ENCODE measurements at regions not wholly inside any gene's neighbourhood (a gene's known extent, or its start where the extent isn't known, plus 50 kb on each side); places are given as distances from the start of the nearest gene placed in this dataset.
"Not testable (repeated sequence)": the region's sequence is repeated elsewhere in the genome, so short reads cannot be mapped to it uniquely, and the experiment has no call there.

DNA sequence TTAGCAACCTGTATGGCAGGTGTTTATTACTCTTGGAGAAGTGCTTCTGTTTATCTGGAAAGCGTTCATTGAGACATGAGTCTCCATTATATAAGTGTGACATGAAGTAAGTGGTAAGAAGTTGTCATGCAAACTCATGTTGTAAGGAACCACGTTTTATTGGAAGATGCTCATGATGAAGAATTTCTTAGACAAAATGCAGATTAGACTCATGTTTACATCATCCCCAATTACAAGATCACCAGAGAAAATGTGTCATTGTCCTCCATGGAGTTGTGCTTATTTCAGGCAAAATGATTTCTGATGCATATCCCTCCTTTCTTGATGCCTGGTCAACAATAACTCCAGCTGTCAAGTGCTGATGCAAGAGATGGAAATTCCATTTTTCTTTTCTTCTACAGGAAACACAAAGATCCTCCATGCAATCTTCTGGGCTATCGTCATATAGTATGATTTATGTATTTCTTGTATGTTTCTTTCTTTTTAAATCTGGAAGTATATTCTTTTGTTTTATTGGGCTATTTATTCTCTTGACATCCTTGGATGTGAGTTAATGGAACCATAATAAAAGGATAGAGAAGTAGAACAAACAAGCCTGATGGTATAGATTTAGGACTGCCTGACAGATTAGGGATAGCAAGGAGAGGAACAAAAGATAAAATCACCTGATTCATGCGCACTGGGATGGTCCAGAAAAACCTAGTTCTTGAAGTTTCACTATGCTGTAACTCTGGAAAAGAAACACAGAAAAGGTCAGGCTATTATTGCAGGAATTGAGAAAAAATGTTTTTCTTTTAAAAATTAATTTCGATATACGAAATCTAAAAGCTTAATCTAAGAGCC, 50.7 kb upstream of the DIAPH3 start:
- FAIRE-seq = no peak
- no peak for DNase-seq (ENCODE audit: insufficient read length, low spot score)
- TF ChIP-seq TAF1 (IDR thresholded peaks at IDR 0.05; ENCODE audit: low read depth, low read length) = no peak
- no peak for TF ChIP-seq POU2F2 (IDR thresholded peaks at IDR 0.05; ENCODE audit: low read depth, low read length)
- TF ChIP-seq POLR2A (IDR thresholded peaks at IDR 0.05; ENCODE audit: low read depth, low read length) = no peak
- no peak for TF ChIP-seq PAX5 (IDR thresholded peaks at IDR 0.05; ENCODE audit: insufficient read depth, low read length, severe bottlenecking)
- no peak for TF ChIP-seq SPI1 (IDR thresholded peaks at IDR 0.05; ENCODE audit: low read depth, low read length)
- TF ChIP-seq POLR2AphosphoS5 (IDR thresholded peaks at IDR 0.05; ENCODE audit: low read depth, low read length) = no peak

DNA sequence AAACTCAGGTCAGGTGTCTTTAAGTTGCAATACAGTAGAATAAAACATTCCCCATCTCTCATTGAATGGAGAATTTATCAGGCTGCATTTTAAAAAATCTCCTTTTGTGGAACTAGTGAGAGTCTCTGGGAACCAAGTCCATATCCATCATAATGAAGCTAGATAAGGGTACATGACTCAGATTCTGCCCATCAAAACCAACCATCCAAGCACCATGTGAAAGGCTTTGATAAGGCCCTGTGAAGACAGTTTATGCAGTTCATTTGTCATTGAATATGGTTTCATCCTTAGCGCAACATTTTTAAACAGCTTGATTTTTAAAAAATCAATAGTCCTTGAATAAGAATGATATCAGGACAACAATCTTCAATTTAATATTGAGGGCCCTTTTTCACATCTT, 56.3 kb upstream of the DIAPH3 start:
- FAIRE-seq (no peak), DNase-seq (ENCODE audit: insufficient read length, low spot score) (no peak)
- TF ChIP-seq POLR2AphosphoS5 (IDR thresholded peaks at IDR 0.05; ENCODE audit: low read depth, low read length) (no peak), POU2F2 (IDR thresholded peaks at IDR 0.05; ENCODE audit: low read depth, low read length) (no peak), SPI1 (IDR thresholded peaks at IDR 0.05; ENCODE audit: low read depth, low read length) (no peak), TAF1 (IDR thresholded peaks at IDR 0.05; ENCODE audit: low read depth, low read length) (no peak), POLR2A (IDR thresholded peaks at IDR 0.05; ENCODE audit: low read depth, low read length) (no peak), PAX5 (IDR thresholded peaks at IDR 0.05; ENCODE audit: insufficient read depth, low read length, severe bottlenecking) (no peak)

DNA sequence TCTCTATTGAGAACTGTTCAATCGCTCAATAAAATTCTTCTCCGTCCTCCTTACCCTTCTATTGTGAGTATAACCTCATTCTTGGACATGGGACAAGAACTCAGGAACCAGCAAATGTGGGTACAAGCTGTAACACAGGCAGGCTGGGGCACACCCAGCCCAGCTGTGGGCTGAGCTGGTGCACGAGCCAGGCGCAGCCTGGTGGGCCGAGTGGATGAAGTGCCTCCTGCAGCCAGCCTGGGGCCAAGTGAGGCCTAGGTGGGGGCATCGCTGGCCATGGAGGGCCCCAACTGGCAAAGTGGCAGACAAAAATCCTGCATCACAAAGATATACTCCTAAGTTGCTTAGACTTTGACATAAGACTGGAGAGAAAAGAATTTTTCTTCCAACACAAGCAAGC, 57.9 kb upstream of the DIAPH3 start:
- FAIRE-seq (no peak), DNase-seq (ENCODE audit: insufficient read length, low spot score) (no peak)
- no peak for TF ChIP-seq SPI1 (IDR thresholded peaks at IDR 0.05; ENCODE audit: low read depth, low read length)
- TF ChIP-seq TAF1 (IDR thresholded peaks at IDR 0.05; ENCODE audit: low read depth, low read length) = no peak
- no peak for TF ChIP-seq POLR2A (IDR thresholded peaks at IDR 0.05; ENCODE audit: low read depth, low read length)

DNA sequence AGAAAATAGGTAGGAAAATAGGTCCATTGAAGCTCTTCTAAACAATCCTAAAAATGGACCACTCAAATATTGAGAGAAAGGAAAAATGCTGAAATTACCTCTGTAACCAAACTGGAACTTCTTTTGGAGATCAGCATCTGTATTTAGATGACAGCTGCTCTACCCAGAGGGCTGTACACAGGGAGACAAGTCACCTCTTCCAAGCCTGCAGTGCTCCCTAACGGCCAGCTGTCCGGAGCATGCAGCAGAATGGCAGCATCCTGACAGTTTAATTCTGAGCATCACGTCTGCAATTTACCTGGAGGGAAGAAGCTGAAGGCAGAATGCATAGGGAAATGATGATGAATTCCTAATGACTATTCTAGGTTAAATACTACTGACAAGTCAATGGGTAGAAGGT, 62.8 kb upstream of the DIAPH3 start:
- FAIRE-seq = no peak
- DNase-seq (ENCODE audit: insufficient read length, low spot score) = no peak
- TF ChIP-seq TAF1 (IDR thresholded peaks at IDR 0.05; ENCODE audit: low read depth, low read length) = no peak
- no peak for TF ChIP-seq SPI1 (IDR thresholded peaks at IDR 0.05; ENCODE audit: low read depth, low read length)
- TF ChIP-seq PAX5 (IDR thresholded peaks at IDR 0.05; ENCODE audit: insufficient read depth, low read length, severe bottlenecking) = no peak
- no peak for TF ChIP-seq POU2F2 (IDR thresholded peaks at IDR 0.05; ENCODE audit: low read depth, low read length)
- no peak for TF ChIP-seq POLR2A (IDR thresholded peaks at IDR 0.05; ENCODE audit: low read depth, low read length)
- no peak for TF ChIP-seq POLR2AphosphoS5 (IDR thresholded peaks at IDR 0.05; ENCODE audit: low read depth, low read length)

DNA sequence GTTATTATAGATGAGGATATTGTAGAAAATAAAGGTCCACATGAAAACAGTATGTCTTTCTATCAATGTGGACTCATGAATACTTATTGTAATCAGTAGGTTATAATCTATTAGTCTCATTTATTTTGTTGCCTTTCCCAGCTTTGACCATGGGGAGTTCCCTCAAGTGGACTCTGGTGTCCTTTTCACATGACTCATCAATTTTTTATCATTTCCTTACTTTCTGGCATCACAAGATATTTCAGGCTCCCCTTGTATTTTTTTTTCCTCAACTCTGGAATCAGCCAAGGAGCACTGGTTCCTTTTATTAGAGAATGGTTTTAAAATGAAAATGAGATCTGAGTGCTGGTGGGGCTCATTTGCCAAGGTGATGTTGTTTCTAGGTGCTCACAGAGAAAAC, 63.4 kb upstream of the DIAPH3 start:
- peak; percentile 47 for FAIRE-seq
- TF ChIP-seq TAF1 (IDR thresholded peaks at IDR 0.05; ENCODE audit: low read depth, low read length) (no peak), PAX5 (IDR thresholded peaks at IDR 0.05; ENCODE audit: insufficient read depth, low read length, severe bottlenecking) (no peak), POU2F2 (IDR thresholded peaks at IDR 0.05; ENCODE audit: low read depth, low read length) (no peak), POLR2A (IDR thresholded peaks at IDR 0.05; ENCODE audit: low read depth, low read length) (no peak), SPI1 (IDR thresholded peaks at IDR 0.05; ENCODE audit: low read depth, low read length) (no peak), POLR2AphosphoS5 (IDR thresholded peaks at IDR 0.05; ENCODE audit: low read depth, low read length) (no peak)
- DNase-seq (ENCODE audit: insufficient read length, low spot score) = no peak

DNA sequence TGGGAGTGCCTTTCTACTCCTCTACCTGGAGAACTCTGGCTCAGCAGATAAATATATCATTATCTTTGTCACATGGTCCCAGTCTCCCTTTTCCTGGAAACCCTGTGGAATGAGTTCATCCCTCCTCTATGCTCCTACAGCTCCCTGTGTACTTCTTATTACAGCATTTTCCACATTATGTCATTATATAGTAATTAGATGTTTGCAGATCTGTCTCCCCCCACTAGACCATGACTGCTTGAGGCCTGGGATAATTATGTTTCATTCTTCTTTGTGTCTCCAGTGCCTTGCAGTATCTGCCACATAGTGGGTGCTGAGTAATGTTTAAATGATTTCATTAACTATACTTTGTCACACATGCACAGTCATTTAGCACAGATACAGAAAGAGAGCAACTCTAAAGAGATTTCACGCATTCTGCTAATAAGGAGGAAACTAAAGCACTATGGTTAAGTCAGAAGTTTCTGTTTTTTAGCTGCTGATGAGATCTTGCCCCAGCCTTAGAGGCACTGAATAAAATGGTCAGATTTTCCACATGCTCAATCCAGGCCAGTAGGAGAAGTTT, 66.1 kb upstream of the DIAPH3 start:
- FAIRE-seq = no peak
- no peak for DNase-seq (ENCODE audit: insufficient read length, low spot score)
- TF ChIP-seq SPI1 (IDR thresholded peaks at IDR 0.05; ENCODE audit: low read depth, low read length) (no peak), POLR2AphosphoS5 (IDR thresholded peaks at IDR 0.05; ENCODE audit: low read depth, low read length) (no peak), POU2F2 (IDR thresholded peaks at IDR 0.05; ENCODE audit: low read depth, low read length) (no peak), POLR2A (IDR thresholded peaks at IDR 0.05; ENCODE audit: low read depth, low read length) (no peak), PAX5 (IDR thresholded peaks at IDR 0.05; ENCODE audit: insufficient read depth, low read length, severe bottlenecking) (no peak), TAF1 (IDR thresholded peaks at IDR 0.05; ENCODE audit: low read depth, low read length) (no peak)

DNA sequence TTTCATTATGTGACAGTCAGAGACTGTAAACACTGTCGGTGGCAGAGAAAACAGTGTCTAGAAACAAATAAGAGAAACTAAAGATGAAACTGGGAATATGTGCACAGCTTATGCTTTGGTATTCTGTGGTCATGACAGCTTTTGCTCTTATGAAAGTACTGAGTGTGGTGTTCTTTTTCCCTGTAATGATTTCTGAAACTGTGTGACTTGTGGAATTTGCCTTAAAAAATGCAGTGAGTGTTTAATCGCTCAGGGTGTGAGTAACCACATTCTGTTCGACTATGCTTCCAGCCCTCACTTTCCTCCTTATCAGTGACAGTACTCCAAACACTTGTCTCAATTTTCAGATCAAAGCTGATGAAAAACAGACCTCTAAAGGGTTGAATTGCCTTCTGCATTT, 66.9 kb upstream of the DIAPH3 start:
- FAIRE-seq (peak; percentile 20), DNase-seq (ENCODE audit: insufficient read length, low spot score) (no peak)
- TF ChIP-seq TAF1 (IDR thresholded peaks at IDR 0.05; ENCODE audit: low read depth, low read length) (no peak), POLR2A (IDR thresholded peaks at IDR 0.05; ENCODE audit: low read depth, low read length) (no peak), POU2F2 (IDR thresholded peaks at IDR 0.05; ENCODE audit: low read depth, low read length) (no peak), SPI1 (IDR thresholded peaks at IDR 0.05; ENCODE audit: low read depth, low read length) (no peak), PAX5 (IDR thresholded peaks at IDR 0.05; ENCODE audit: insufficient read depth, low read length, severe bottlenecking) (no peak), POLR2AphosphoS5 (IDR thresholded peaks at IDR 0.05; ENCODE audit: low read depth, low read length) (no peak)

DNA sequence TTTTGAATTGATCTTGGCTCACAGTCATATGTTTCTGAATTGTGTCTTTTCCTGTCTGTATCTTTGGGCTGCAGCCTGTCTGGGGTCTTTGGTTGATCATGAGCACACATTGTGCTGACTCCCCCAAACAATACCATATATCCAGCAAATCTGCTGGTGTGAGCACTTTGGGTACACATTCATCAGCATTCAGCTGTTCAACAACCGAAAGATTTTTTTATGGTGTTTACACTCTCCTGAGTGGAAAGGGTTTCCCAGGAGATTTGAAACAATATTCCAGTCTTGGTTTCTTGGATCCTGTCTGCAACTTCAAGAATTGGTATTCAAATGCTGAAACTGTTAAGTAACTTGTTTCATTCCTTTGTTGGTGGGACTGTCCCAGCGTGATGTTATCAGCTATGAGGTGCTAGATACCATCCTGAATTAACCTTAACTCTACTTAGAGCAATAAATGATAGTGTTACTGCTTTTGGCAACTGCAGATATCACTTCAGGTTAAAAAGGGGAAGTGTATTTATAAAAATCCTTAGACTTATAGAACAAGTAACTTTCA, 78.4 kb upstream of the DIAPH3 start:
- TF ChIP-seq PAX5 (IDR thresholded peaks at IDR 0.05; ENCODE audit: insufficient read depth, low read length, severe bottlenecking) (no peak), SPI1 (IDR thresholded peaks at IDR 0.05; ENCODE audit: low read depth, low read length) (no peak), POLR2AphosphoS5 (IDR thresholded peaks at IDR 0.05; ENCODE audit: low read depth, low read length) (no peak), TAF1 (IDR thresholded peaks at IDR 0.05; ENCODE audit: low read depth, low read length) (no peak), POLR2A (IDR thresholded peaks at IDR 0.05; ENCODE audit: low read depth, low read length) (no peak), POU2F2 (IDR thresholded peaks at IDR 0.05; ENCODE audit: low read depth, low read length) (no peak)
- FAIRE-seq (no peak), DNase-seq (ENCODE audit: insufficient read length, low spot score) (no peak)

DNA sequence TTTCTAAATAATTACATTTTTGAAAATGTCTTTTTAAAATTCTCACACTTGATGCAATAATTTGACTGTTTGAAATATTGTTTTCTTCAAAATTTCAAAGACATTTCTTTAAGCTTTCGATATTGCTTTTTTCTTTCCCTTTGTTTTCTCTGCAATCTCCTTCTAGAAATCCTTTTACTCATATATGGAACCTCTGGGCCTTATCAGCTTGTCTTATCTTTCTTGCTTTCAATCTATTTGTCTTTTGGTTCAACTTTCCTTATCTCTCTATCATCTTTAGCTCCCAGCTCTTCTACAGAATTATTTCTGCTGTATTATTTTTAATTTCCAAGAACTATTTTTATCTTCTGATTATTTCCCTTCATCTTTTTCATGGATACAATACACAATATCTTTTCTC, 80.7 kb upstream of the DIAPH3 start:
- DNase-seq (ENCODE audit: insufficient read length, low spot score) = no peak

DNA sequence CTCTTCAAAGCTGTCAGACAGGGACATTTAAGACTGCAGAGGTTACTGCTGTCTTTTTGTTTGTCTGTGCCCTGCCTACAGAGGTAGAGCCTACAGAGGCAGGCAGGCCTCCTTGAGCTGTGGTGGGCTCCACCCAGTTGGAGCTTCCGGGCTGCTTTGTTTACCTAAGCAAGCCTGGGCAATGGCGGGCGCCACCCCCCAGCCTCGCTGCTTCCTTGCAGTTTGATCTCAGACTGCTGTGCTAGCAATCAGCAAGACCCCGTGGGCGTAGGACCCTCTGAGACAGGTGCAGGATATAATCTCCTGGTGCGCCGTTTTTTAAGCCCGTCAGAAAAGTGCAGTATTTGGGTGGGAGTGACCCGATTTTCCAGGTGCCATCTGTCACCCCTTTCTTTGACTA, 87.7 kb upstream of the DIAPH3 start:
- DNase-seq (ENCODE audit: insufficient read length, low spot score) = not testable (repeated sequence)

More for the DNA sequence above, 80.7 kb upstream of the DIAPH3 start:
- TF ChIP-seq SPI1 (IDR thresholded peaks at IDR 0.05; ENCODE audit: low read depth, low read length) = no peak
- no peak for TF ChIP-seq TAF1 (IDR thresholded peaks at IDR 0.05; ENCODE audit: low read depth, low read length)
- no peak for TF ChIP-seq POU2F2 (IDR thresholded peaks at IDR 0.05; ENCODE audit: low read depth, low read length)
- TF ChIP-seq PAX5 (IDR thresholded peaks at IDR 0.05; ENCODE audit: insufficient read depth, low read length, severe bottlenecking) = no peak
- TF ChIP-seq POLR2A (IDR thresholded peaks at IDR 0.05; ENCODE audit: low read depth, low read length) = no peak
- no peak for TF ChIP-seq POLR2AphosphoS5 (IDR thresholded peaks at IDR 0.05; ENCODE audit: low read depth, low read length)
- no peak for FAIRE-seq

More for the DNA sequence above, 87.7 kb upstream of the DIAPH3 start:
- FAIRE-seq = not testable (repeated sequence)

Data from GM12891 (cell line).